HG02852 (cell line): ENCODE measurements at regions not wholly inside any gene's neighbourhood (a gene's known extent, or its start where the extent isn't known, plus 50 kb on each side); places are given as distances from the start of the nearest gene placed in this dataset.

Experiments
- ATAC-seq: cut with Tn5 transposase; IDR thresholded peaks from one replicate; pipeline ENCODE4 v1.9.1; 2021; ENCODE audit warnings: mild to moderate bottlenecking, moderate library complexity; ENCODE audit not compliant: unreplicated experiment

DNA sequence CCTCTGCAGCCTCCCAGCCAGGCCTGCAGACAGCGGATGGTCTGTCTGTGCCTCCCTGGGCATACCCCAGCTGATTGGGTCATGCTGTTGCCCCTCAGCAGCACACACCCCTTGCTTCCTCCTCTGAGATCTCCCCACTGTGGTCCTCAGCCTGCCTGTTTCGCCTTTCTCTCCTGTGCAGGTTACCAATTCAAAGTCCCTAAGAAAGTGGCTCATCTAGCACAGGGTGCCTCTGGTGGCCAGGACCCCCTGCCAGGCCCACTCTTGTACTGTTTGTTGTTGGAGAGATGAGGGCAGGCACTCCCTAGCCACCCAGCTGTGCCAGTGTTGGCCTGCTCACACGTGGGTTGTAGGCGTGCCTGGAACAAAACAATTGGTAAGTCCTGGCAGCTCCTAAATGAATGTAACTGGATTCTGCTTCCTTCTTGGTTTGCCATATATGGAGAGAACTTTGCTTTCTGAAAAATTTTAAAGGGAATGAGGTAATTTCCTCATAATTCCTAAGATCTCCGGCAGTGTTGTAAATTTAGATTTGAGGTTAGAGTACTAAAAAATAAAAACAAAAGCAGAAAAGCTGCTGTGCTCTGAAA lies 213.2 kb upstream of the IL12A start:
- ATAC-seq = no peak

DNA sequence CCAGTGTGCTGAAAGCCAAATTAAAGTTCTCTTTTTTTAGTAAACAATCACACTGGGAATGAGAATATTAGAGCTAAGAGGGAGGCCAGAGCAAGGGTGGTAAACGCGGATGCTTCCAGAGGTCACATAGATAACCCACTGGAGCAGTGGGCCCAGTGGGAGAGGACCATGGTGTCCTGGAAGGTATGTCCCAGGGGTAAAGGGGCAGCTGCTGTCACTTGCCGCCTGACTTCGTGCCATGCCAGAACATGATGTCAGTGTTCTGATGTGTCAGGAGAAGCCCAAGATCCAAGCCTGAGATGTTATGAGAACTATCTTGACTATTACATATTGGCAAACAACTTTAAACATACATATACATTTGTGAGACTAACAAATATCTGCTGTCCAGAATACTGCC lies 211.9 kb upstream of the IL12A start:
- no peak for ATAC-seq

DNA sequence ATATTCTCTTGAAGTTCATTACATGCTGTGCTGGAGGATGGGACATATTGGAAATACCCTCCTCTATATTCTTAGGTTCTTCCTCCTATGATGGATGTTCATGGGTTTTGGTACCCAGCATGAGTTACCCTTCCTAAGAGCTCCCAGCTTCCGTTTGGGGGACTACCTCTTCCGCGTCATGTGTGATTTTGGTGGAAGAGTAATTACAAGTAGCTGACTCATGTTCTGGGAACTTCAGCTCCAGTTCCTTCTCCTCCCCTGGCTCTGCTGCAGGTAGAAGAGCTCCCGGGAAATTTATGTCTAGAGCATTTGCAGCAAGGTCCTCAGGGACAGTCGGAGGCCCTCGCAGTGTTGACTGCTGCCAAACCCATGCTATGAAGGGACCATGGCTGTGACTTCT lies 208.8 kb upstream of the IL12A start:
- no peak for ATAC-seq

DNA sequence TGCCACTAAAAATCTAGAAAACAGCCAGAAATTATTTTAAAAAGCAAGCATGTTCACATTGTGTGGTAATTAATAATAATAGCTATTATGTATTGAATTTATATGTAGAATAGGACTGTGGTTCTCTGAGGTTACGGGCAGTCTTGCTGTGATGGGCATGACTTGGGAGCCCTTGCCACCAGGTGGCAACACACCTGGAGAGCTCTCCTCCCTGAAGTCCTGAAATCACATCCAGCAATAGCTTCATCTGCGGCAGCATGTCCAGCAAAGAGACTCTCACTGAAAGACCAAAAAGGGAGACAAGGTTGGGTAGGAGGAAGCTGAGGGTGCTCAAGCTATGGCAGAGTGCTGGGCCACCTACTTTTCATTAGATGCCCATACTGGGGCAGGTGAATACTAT lies 206.8 kb upstream of the IL12A start:
- no peak for ATAC-seq

DNA sequence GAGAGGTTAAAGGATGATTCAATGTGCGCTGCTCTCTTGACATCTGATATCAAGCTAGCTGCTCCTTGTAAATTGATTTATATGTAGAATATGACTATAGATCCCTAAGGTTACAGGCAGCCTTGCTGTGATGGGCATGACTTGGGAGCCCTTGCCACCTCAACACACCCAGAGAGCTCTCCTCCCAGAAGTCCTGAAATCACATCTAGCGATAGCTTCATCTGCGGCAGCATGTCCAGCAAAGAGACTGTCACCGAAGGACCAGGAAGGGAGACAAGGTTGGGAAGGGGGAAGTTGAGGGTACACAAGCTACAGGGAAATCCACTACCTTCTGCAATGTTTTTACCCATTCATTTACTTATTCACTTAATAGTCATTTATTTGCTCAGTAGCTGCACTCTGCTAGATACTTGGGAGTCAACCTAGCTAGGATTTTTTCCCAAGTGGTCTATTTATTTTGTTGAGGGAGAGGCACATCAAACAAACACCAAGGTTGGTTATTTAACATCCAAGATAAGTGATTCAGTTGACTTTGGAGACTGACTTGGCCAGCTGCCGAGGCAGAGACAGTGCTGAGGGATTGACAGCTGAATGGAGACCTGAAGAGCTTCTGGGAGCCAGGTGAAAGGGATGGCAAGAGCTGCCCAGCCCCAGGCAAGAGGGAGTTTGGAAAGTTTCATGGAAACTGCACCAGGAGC lies 205.8 kb upstream of the IL12A start:
- no peak for ATAC-seq

DNA sequence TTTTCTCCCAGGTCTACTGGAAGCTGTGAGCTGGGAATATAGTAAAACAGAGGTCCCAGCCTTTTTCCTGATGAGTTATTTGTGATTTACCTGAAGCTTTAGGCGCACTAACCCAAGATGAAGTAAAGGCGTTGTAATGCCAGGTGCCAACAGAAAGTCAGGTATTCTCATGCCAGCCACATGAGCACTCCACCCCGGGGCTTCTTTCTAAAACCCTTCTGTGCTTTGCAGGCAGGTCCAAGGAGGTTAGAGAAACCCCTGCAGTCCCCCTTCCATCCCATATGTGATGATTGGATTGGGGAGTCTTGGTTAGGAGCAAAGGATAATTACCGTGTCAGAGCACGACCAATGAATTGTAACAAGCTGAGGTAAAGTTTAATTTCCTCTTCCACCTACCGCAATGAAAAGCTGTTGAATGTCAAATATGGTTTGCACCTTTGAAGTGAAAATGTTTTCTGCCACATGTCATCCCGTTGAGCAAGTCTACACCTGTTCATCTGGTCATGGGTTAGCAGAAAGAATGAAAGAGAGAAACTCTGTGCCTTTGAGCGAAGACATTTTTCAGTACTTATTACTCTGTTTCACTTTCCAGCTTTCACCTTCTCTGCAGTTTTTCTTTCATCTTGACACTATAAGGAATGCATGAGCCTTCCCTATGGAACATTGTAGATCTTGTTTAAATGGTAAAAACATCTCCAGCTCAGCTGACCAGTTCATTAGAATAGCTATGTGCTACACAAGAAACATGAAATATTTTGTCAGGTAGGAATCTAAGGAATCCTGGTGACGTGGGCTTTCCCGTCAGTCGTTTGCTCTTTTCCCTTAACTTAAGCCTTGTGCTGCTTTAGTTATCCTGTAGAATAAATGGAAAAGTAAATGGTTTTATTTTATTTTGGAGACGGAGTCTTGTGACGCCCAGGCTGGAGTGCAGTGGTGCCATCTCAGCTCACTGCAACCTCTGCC lies 204.6 kb upstream of the IL12A start:
- ATAC-seq = peak; percentile 80

DNA sequence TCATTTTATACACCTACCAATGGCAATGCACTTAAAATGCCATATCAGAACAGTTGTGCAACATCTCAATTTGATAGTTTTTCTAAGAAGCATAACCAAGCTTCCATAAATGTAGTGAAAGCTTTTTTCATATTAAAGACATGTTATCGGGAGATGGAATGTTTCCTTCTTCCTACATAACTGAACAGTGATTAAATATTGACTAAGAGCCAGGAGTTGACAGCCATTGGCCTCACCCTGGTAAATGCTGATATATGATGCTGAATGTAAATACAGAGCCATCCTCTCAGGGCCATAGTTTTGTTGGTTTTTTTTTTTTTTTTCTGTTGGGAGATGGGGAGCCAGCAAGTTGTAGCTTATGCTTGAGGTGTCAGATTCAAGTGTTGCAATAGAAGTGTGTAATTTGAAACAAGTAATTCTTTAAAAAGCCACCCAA lies 203.3 kb upstream of the IL12A start:
- no peak for ATAC-seq

DNA sequence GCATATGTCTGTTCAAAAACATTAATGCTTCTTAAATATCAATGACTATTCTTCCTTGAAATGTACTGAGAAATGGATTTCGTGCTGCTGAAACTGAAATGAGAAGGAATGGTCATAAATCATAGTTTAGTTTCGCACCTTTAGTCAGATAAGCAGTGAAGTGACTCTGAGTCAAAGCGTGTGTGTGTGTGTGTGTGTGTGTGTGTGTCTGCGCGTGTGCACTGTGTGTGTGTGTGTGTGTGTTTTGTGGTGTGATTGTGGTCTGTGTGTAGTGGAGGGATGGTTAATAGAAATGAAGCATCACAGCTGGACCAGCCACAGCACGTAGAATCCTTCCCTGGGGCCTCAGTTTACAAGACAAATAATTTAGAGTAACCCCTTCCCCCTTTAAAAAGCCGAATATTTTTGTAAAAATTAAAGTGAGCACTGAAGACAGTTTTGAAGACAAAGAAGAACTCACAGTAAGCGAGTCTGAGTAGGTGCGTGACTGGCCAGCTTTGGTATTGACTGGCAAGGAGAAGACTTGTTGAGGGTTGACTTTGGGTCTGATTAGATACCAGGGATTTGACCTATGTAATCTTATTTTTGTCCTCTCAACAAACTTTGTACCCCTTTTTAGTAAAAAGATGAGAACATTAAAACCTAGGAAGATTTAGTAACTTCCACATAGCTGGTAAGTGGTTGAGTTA lies 202.0 kb upstream of the IL12A start:
- no peak for ATAC-seq

DNA sequence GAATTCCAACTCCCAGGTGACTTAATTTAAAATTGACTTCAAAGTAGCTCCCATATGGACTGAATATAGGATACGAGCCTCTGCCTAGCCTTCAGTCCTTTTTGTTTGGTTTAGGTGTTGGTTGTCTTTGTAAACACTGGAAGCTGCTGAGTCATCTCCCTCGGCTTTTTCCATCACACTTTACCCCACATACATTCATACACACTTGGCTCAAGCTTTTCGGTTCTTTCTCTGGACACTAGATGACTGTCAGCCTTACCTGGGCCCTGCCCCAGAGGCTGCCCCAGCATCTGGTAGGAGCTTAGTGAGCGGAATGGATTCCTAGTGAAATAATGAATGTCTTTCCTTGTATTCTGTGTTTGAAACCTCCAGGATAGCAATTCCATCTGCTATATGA lies 201.5 kb upstream of the IL12A start:
- ATAC-seq = no peak

DNA sequence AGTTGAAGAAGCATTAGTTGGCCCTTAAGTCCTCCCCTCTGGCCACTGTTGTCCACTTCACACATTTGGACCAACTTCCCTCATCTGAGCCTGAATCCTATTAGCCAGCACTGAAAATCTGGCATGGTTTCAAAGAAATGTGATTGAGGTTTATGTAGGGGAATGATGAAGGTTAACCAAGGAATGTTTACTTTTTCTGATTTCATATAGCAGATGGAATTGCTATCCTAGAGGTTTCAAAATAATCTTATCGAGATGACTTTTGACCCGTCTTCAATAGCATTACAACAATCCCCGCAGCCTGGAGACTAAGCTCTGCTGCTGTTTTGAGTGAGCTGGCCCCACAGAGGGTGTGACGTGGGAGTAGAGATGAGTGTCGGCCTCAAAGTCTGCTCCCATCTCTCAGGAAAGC lies 200.8 kb upstream of the IL12A start:
- ATAC-seq = no peak

DNA sequence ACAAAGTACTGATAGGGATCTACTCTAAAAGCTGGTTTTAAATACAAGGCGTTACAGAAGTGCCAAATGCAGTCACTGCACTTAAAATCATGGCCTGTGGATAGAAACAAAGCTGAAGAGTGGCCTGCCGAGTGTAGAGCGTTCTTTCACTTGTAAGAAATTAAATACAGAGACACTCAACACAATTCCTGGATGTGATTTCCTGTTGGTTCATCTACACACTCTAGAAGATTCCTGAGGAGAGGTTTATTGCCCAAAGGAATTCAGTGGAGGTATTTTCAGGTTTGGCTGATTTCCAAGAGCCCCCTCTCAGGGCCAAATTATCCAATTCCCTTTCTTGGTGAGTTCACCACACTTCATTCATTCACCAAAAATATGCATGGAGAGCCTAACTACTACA lies 200.3 kb upstream of the IL12A start:
- no peak for ATAC-seq

DNA sequence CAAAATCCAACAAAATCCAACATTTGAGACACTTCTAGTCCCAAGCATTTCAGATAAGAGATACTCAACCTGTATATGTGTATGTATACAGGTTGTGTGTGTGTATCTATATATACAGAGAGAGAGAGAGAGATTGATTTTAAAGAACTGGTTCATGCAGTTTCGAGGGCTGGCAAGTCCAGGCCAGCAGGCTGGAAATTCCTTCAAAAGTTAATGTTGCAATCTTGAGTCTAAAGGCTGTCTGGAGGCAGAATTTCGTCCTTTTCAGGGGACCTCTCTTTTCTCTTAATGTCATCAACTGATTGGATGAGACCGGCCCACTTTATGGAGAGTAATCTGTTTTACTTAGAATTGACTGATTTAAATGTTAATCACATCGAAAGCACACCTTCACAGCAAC lies 199.6 kb upstream of the IL12A start:
- no peak for ATAC-seq

DNA sequence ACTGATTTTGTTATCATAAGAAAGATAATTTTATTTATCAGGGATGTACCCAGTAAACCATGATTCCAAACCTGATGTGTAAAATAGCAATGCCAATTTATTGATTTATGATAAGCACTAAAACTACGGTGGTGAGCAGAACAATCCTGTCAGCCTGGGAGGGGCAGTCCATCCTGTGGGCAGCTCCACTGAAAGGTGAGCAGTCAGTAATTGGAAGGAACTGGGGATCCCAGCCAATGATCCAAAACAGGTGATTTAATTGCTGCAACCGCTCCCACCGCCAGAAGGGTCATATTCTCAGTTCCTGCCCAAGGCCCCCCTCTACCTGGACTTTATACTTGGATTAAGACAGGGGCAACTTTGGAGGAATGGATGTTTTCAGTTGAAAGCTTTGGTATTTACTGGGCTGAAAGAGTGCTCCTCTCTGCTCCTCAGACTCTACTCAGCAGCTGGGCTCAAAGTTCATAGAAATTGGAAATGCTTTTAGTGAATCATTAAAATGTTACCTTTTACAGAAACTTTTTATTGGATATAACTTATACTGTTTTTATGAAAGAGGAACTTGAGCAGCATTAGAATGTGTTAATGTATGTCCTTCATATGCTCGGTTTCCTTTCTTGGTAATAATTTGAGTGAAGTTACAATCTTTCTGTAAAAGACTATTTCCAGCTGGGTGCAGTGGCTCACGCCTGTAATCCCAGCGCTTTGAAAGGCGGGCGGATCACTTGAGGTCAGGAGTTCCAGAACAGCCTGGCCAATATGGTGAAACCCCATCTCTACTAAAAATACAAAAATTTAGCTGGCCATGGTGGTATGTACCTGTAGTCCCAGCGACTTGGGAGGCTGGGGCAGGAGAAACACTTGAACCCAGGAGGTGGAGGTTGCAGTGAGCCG lies 198.6 kb upstream of the IL12A start:
- ATAC-seq = no peak

DNA sequence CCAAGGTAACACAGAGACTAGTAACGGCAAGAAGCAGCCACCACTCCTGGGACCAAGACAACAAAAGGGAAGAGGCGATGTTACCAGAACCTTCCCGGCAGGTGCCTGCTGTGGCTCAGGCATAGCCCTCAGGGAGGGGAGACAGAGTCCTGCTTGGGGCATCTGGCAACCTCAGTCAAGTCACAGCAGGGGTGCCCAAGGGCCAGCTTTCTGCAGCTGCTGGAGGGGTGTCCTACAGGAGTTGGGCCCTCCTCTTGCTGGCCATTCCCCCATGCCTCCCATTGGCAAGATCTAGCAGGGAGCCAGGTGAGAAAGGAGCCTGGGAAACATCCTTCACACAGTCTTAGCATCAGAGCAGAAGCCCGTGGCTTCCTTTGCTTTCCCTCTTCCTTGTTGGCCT lies 197.3 kb upstream of the IL12A start:
- no peak for ATAC-seq

DNA sequence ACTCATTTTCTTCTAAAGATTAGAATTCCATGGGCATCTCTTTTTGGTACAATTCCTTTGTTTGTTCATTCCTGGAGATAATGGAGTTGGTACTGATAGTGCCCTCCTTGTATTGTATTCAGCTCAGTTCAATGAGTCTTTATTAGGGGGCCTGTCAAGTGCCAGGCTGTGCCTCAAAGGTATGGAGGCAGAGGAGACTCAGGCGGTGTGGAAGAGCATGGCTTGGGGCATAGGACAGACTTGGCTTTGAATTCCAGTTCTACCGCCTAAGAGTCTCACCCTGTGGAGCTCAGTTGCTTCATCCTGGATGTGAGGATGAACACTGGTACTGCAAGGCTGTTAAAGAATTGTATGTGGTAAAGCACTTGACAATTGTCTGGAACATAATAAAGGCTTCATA lies 196.6 kb upstream of the IL12A start:
- no peak for ATAC-seq

DNA sequence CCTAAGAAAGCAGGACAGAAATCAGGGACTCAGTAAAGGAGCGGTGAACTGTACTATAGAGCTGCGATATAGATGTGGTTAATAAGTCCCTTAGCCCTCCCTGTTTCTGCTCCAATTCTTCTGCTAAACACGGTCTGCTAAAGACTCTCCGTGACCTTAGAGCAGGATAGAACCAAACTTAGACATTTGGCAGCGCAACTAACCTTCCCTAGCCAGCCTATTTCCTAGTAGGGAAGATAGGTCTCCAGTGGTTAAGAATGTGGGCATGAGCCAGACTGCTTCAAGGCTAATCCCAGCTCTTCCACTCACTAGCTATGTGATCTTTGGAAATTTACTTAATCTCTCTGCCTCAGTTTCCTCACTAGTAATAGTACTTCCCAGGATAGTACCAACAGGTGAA lies 193.6 kb upstream of the IL12A start:
- no peak for ATAC-seq

DNA sequence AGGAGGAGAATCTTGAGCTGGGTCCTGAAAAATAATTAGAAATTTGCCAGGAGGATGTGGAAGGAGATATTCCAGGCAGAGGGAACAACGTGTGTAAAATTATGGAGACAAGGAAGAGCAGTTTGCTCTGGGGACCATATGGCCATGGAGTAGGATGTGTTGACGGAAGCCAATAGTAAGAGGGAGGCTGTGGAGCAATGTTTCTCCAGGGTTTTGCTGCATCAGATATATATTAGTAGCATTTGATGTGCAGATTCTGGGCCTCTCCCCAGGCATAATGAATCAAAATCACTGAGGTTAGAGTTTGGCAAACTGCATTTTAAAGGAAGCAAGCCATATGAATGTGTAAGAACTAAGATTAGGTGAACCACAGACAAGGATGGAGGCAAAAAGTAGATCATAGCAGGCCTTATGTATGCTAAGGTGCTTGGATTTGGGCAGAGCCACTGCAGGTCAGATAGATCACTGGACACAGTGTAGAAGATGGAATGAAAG lies 192.9 kb upstream of the IL12A start:
- ATAC-seq = no peak

DNA sequence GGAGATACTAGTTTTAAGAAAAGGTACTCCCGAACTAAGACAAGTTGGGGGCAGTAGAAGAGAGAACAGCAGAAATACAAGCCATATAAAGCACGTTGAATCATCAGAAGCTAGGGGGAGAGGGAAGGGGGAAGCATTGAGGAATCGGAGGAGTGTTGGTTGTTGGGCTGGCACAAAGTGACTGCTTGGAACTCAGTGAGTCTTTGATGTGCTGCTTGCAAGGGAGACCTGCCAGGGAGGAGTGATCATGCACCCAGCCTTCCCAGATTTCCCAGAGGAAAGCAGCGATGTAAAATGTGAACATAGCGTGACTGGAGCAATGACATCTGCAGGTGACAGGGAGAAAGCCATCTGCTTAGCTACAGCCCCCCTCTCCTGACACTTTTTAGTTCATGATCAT lies 192.4 kb upstream of the IL12A start:
- no peak for ATAC-seq

DNA sequence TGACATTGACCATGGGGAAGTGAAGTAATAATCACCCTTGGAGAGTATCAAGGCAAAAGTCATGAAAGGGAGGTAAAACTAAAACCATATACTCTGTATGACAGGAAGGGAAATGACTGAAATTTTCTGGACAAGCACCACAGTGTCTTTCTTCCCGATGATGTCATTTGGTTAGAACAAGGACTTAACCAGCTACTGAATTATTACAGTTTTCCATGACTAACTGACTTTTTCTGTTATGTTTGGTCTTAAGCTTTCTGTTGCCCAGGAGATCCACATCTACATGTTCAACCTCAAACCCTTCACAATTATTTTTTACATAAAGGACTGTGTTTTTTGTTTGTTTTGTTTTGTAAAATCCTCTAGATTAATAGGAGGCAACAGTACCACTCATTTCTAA lies 191.9 kb upstream of the IL12A start:
- ATAC-seq = no peak

DNA sequence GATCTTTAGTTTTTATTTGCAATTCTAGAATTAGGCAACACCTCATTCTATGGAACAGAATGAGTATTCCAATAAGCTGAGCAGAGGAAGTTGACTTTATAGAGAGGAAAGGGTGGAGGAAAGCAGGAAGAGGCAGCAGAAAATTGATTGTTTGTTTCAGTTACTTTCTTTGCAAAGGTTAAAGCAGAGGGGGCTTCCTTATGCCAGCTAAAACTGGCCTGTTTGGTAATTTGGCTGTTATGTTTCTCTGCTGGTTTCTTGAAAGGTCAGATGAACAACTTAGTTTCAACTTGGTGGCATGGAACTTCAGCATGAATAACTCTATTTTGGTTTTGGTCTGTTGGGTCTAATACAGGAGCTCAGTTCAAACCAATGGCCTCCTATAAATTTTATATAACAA lies 190.9 kb upstream of the IL12A start:
- no peak for ATAC-seq
